GM12873 (cell line): ENCODE measurements at regions not wholly inside any gene's neighbourhood (a gene's known extent, or its start where the extent isn't known, plus 50 kb on each side); places are given as distances from the start of the nearest gene placed in this dataset.

Source experiments
- CTCF ChIP-seq: IDR thresholded peaks from 2 replicates; pipeline ENCODE4 v1.5.1; 2012; ENCODE audit warnings: low read depth, mild to moderate bottlenecking, moderate library complexity, low read length, control low read depth; ENCODE audit not compliant: insufficient read depth; ENCODE audit errors: missing control alignments

- no peak for TF ChIP-seq CTCF
Measured at GRCh38 chr9:24672336-24672735, 126.6 kb upstream of the IZUMO3 start.

GRCh38 chr9:24657387-24657786 is 111.7 kb upstream of the IZUMO3 start:
- no peak for TF ChIP-seq CTCF

GRCh38 chr9:24652181-24652580 is 106.5 kb upstream of the IZUMO3 start:
- no peak for TF ChIP-seq CTCF

GRCh38 chr9:24625097-24625496 is 79.4 kb upstream of the IZUMO3 start:
- TF ChIP-seq CTCF: no peak

- no peak for TF ChIP-seq CTCF
Measured at GRCh38 chr9:24624481-24624880, 78.8 kb upstream of the IZUMO3 start.

- TF ChIP-seq CTCF: no peak
Measured at GRCh38 chr9:24620741-24621140, 75.0 kb upstream of the IZUMO3 start.

- no peak for TF ChIP-seq CTCF
Measured at GRCh38 chr9:24616863-24617262, 71.2 kb upstream of the IZUMO3 start.
